Adrenal gland (tissue), 9 donors: ENCODE measurements at regions not wholly inside any gene's neighbourhood (a gene's known extent, or its start where the extent isn't known, plus 50 kb on each side); places are given as distances from the start of the nearest gene placed in this dataset.

Source experiments
- DNase-seq, 7 donors: peaks; one replicate each; pipeline ENCODE4 v3.0.0-alpha.2; 2019 to 2020
- H3K27ac ChIP-seq, 5 donors: fragments of 200-600 bp; sonication (generic) in 4 of 5; 1 replicate in 3 of 5; 2 replicates in 2 of 5; pipeline versions ENCODE4 v1.5.1 to v1.8.0; 2016 to 2020; ENCODE audit warnings: mild to moderate bottlenecking in 1 of 5
- H3K27me3 ChIP-seq: fragments of 200-600 bp; 2 replicates; pipeline ENCODE4 v1.8.0; 2021
- H3K36me3 ChIP-seq, 2 donors: fragments of 200-600 bp; replicated peaks in 1 of 2; 1 replicate in 1 of 2; 2 replicates in 1 of 2; pipeline versions ENCODE4 v1.5.1 to v1.8.0; 2018 to 2022
- H3K4me1 ChIP-seq, 2 donors: fragments of 200-600 bp; replicated peaks in 1 of 2; 1 replicate in 1 of 2; 2 replicates in 1 of 2; pipeline versions ENCODE4 v1.5.1 to v1.8.0; 2018 to 2021
- H3K4me3 ChIP-seq, 4 donors: fragments of 200-600 bp; sonication (generic) in 3 of 4; one replicate each; pipeline ENCODE4 v1.5.1; 2016 to 2018
- H3K9me3 ChIP-seq, 3 donors: fragments of 200-600 bp; sonication (generic) in 1 of 3; replicated peaks in 1 of 3; 1 replicate in 2 of 3; 2 replicates in 1 of 3; pipeline versions ENCODE4 v1.5.1 to v1.8.0; 2016 to 2021
- POLR2A ChIP-seq, 2 donors: fragments of 450-650 bp; IDR thresholded peaks; one replicate each; pipeline ENCODE4 v1.6.1; 2017; ENCODE audit warnings: antibody characterized with exemption in 2 of 2, mild to moderate bottlenecking in 2 of 2, moderate library complexity in 1 of 2
- WGBS, 4 donors: extraction: QIAGEN DNeasy Blood & Tissue Kit in 2 of 4; methylation state at CpG; one replicate each; pipeline versions ENCODE4 v1.1.5 to v1.1.7; 2013 to 2017; 5-methylcytosine and 5-hydroxymethylcytosine counted together
- intact Hi-C, 2 donors: fragments of 100-400 bp; cut with DNase I; formaldehyde crosslinking; loops; one replicate each; pipeline versions ENCODE4 v1.14.1 to v1.15.0; 2022 to 2023
- TF ChIP-seq, protein P1 (sequence below), 6 experiments: fragments of 450-650 bp in 4 of 6; fragments of 200-600 bp in 2 of 6; sonication (generic) in 1 of 6; IDR thresholded peaks; 1 replicate in 5 of 6; 2 replicates in 1 of 6; pipeline versions ENCODE4 v1.5.1 to v1.8.0; 2016 to 2021; ENCODE audit warnings: antibody characterized with exemption in 6 of 6, mild to moderate bottlenecking in 2 of 6, moderate library complexity in 1 of 6
- donor health status: healthy with polysubstance abuse.
- donor health status: Bipolar disorder and iron deficiency.
- donor health status: DM: yes; HTN: yes; CAD: no.
- donor health status: DM: no; HTN: no; CAD: no.
- donor health status: DM: no; HTN: no; CAD: no.

- Histone ChIP-seq H3K4me1 (no peaks in the 10 kb centered on the region), H3K36me3 (no peaks in the 10 kb centered on the region), H3K27ac (no peak overlapping the region), H3K27me3 (no peaks in the 10 kb centered on the region), H3K9me3 (no peaks in the 10 kb centered on the region), H3K4me3 (no peak overlapping the region)
- TF ChIP-seq, protein P1, sequence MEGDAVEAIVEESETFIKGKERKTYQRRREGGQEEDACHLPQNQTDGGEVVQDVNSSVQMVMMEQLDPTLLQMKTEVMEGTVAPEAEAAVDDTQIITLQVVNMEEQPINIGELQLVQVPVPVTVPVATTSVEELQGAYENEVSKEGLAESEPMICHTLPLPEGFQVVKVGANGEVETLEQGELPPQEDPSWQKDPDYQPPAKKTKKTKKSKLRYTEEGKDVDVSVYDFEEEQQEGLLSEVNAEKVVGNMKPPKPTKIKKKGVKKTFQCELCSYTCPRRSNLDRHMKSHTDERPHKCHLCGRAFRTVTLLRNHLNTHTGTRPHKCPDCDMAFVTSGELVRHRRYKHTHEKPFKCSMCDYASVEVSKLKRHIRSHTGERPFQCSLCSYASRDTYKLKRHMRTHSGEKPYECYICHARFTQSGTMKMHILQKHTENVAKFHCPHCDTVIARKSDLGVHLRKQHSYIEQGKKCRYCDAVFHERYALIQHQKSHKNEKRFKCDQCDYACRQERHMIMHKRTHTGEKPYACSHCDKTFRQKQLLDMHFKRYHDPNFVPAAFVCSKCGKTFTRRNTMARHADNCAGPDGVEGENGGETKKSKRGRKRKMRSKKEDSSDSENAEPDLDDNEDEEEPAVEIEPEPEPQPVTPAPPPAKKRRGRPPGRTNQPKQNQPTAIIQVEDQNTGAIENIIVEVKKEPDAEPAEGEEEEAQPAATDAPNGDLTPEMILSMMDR (IDR thresholded peaks at IDR 0.05) = no peak
- TF ChIP-seq POLR2A (IDR thresholded peaks at IDR 0.05) = no peak
- DNase-seq = no peak
- WGBS, 4 donors = 96 to 99% (median 99%) methylated on average over 4 of the region's 4 CpGs
- intact Hi-C loops = no loop called here
Measured at GRCh38 chr14:100484531-100485267, 102.5 kb downstream of the BEGAIN start.

- Histone ChIP-seq H3K4me3 (no peak overlapping the region), H3K4me1 (no peaks in the 10 kb centered on the region), H3K9me3 (no peaks in the 10 kb centered on the region), H3K27me3 (no peaks in the 10 kb centered on the region), H3K36me3 (no peaks in the 10 kb centered on the region), H3K27ac (no peak overlapping the region)
- intact Hi-C loops = no loop called here
- peak in 6 of 7 donors; percentile 62 to 75 (median 66) for DNase-seq
- 60 to 71% (median 68%) methylated on average over 20 to 21 of the region's 21 CpGs for WGBS, 4 donors
- no peak for TF ChIP-seq POLR2A (IDR thresholded peaks at IDR 0.05)
- TF ChIP-seq, protein P1 (IDR thresholded peaks at IDR 0.05) = no peak
Measured at GRCh38 chr14:100486025-100486828, 101.0 kb downstream of the BEGAIN start.
